ENCODE measurements at regions not wholly inside any gene's neighbourhood (a gene's known extent, or its start where the extent isn't known, plus 50 kb on each side); places are given as distances from the start of the nearest gene placed in this dataset.
"Not testable (repeated sequence)": the region's sequence is repeated elsewhere in the genome, so short reads cannot be mapped to it uniquely, and the experiment has no call there.

- no peak for DNase-seq
Observed at GRCh38 chr6:81088145-81088544, 664.3 kb downstream of the TENT5A start.

DNA sequence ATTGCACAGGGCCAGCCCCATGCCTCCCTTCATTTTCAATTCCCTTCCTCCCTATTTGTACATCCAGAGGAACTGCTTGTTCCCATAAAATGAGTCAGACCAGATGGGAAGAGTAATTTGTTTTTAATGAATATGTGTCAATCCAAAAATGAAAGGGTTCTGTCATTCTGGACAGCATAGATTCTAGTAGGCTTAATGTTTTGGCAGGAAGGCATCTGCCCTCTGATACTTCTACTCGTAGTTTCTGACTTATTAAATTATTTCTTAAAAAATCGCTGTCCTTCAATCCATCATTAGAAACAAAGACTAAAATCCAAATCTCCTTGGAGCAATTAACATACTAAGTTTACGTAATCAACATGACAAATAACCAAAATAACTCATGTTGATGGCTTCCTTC lies 665.5 kb downstream of the TENT5A start:
- DNase-seq = no peak

- no peak for DNase-seq
Observed at GRCh38 chr6:81085431-81085790, 667.1 kb downstream of the TENT5A start.

GRCh38 chr6:81084776-81085430 lies 667.6 kb downstream of the TENT5A start:
- DNase-seq = no peak

DNA sequence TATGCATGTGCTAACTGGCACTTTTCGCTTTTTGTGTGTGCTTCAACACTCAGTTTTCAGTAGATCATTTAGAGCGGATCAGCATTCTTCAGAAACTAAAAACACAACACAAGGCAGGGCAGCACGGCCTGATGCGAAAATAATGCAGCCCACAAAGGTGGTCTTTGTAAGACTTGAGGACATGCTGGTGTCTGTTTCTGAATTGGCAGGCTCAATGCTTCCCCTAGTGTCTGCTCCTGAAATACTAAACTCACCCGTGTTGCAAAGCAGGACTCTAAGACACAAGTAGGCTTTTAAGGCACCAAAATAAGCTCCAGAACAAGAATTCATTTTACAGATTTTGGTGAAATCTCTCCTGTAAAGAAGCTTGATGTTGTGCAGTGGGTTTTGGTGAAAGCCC lies 676.5 kb downstream of the TENT5A start:
- DNase-seq = no peak

DNA sequence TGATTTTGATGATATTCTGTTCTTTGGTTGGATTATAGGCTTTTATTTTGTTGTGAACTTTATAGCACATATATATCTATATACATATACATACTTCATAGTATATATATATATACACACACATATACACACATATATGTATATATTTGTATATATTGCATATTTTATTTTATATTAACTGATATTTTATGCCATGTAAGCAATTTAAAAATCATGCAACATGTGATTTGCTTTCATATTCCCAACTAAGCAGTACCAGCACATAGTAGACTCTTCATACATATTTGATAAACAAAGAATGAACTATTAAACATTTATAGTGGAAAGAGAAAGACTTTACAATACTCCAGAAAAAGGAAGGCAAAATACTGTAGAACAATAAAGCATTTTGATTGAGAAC lies 679.2 kb downstream of the TENT5A start:
- no peak for DNase-seq

DNA sequence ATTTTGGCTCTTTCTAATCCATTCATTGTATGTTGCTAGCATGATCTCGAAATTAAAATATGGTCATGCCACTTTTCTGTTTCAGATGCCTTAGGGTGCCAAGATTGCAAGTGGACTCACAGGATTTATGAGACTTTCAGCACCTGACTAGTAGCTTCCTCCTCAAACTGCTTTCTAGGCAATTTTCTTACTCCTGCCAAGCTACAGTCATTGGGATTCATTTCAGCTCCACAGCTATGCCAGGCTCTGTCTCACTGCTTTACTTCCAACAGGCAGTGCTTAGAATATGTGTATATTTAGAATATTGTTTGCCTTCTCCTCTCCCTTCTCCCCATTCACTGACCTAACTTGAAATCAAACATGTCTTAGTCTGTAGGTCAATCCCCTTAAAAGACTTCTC lies 681.4 kb downstream of the TENT5A start:
- no peak for DNase-seq

DNA sequence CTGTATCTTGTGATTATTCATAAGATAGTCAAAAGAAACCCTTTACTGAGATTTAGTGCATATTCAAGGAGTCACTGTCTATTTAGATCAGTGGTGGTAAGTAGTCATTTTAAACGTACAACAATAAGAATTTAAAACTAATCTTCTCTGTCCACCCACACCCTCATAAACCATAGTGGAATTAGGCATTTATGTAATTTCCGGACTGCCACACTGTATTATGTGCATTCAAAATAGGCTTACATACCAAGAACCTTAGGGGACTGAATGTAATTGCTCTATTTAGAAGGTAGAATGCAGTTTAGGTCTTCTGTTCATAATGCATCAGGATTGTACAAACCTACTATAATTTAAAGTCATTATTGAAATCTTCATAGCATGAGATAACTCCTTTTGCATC lies 685.4 kb downstream of the TENT5A start:
- no peak for DNase-seq

- no peak for DNase-seq
Observed at GRCh38 chr6:81063891-81064290, 688.6 kb downstream of the TENT5A start.

GRCh38 chr6:81054036-81054435 lies 698.4 kb downstream of the TENT5A start:
- DNase-seq = no peak

DNA sequence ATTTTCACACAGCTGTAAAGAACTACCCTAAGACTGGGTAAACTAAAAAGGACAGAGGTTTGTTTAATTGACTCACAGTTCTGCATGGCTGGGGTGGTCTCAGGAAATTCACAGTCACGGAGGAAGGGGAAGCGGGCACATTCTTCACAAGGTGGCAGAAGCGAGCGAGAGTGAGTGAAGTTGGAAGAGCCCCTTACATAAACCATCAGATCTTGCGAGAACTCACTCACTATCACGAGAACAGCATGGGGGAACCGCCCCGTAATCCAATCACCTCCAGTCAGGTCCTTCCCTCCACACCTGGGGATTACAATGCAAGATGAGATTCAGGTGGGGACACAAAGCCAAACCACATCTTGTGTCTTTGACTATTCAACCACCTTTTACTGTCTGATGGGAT lies 700.5 kb downstream of the TENT5A start:
- DNase-seq = no peak

DNA sequence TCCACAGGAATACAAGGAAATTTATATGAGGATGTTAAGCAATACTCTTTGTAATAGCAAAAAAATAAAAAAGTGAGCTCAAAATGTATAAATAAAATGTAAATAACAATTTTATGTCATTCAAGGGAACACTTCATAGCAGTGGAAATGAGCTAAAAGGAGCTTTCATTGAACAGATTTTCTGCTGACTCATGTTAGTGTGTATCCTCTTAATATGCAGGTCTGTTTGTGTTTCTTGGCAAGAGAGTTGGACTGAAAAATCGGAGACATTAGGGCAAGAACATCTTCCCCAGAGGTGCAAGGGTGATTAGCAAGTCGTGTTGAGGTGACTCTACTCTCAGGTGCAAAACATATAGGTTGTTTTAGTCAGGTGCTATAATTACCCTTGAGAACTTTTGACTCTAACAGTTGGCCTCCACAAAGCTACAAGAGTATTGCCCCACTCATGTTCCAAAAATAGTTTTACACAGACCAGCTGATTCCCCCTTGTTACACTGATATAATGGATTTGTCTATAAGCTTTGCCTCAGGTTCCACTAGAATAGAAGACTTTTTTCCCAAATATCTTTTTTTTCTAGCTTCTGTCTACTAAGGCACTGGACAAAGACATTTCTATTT lies 702.9 kb downstream of the TENT5A start:
- no peak for DNase-seq

DNA sequence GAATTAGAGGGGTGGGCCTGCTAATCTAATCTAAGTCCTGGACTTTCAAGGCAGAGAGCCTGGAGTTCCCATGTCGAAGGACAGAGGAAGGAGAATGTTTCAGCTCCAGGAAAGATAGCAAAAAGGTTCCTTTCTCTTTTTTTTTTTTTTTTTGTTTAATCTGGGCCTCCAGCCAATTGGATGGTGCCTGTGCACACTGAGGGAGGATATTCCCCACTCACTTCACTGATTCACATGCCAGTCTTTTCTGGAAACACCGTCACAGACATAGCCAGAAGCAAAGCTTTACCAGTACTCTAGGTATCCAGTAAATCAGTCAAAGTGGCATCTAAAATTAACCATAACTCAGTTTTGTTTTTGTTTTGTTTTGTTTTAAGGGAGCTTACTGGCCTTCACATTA lies 721.1 kb downstream of the TENT5A start:
- no peak for DNase-seq

GRCh38 chr6:81026041-81026553 lies 726.4 kb downstream of the TENT5A start:
- no peak for DNase-seq

- DNase-seq = no peak
Observed at GRCh38 chr6:81023709-81024108, 728.8 kb downstream of the TENT5A start.

DNA sequence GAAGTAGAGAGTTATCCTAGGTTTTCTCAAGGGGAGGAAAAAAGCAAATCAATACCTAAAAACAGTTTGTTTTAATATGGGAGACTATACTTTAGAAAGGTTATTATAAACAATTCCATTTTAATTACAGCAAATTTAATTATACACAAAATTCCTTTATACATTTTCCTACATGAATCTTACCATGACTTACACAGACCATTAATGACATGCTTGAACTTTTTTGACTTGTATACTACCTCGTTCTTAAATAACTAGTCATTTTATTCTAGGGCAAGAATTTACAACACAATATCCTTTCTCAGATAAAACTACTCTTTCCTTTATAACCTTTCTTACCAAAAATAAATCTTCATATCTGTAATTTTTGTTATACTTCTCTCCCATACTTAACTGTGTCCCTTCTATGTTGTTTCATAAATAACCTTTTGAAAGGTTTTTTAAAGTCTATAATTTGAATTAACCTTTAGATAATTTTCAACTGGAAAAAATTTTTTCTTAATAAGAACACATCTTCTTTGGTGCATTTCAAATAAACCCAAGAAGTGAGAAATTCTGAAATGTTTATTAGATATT lies 729.4 kb downstream of the TENT5A start:
- DNase-seq = no peak

- DNase-seq = not testable (repeated sequence)
Observed at GRCh38 chr6:81017586-81017985, 734.9 kb downstream of the TENT5A start.

DNA sequence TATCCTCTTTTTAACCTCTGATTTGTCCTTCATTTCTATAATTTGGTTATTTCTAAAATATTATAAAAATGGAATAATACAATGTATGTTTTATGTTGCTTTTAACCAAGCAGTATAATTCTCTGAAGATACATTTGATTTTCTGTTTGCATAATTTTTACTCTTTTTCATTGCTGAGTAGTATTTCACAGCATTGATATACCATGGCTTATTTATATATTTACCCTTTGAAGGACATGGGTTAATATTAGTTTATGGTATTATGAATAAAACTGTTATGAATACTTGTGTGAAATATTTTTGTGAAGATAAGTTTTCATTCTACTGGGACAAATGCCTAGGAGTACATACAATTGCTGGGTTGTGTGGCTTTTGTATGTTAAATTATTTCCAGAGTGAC lies 748.6 kb downstream of the TENT5A start:
- no peak for DNase-seq

- DNase-seq = no peak
Observed at GRCh38 chr6:81003156-81003555, 749.3 kb downstream of the TENT5A start.

- no peak for DNase-seq
Observed at GRCh38 chr6:81002126-81002525, 750.4 kb downstream of the TENT5A start.

DNA sequence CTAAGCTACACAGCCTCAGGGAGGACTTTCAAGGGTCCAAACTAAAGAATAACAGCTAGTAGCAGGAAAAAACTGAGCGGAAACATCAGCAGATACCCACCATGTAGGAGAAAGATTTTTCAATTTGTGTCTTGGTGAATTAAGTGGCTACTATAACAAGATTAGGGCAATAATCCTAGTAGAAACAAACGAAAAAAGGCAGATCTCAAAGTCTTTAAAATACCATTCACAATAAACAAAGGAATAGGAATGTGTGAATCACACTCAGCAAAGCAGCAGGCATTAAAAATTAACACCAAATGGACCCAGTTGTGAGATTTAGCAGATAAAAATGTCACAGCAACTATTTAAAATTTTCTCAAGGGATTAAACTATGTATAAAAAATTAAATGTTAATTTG lies 761.2 kb downstream of the TENT5A start:
- no peak for DNase-seq

DNA sequence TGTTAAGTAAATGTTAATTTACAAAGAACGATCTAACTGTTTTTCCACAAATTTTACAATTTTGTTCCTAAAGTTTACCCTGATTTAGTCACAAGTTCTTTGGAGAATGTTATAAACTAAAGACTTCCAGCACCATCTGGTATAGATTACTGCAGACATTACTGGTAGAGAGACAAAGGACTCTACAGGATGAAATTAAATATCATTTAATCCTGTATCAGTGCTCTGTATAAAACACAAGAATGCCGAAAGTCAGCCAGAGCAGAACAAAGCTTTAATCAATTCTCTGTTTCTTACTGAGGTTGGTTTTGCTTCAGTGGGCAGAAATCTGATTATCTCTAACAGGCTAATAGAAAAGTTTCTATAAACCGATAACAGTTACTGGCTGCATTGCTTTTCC lies 763.6 kb downstream of the TENT5A start:
- no peak for DNase-seq

DNA sequence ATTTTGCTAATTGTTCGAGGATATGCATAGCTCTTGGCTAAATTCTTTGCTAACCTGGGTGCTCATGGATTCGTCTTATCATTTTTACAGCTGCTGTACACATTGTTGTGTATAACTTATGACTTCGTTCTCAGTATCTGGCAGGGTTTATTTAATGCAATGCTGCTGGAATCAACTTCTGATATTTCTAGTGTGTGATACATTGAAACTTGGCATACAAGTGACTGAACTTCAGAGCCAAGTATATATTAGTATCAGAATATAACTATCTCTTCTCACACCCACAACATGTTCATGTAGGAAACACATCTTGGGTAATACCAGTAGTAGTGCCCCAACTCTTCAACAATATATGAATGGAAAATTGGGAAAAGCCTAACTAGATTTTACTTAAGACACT lies 764.2 kb downstream of the TENT5A start:
- no peak for DNase-seq

DNA sequence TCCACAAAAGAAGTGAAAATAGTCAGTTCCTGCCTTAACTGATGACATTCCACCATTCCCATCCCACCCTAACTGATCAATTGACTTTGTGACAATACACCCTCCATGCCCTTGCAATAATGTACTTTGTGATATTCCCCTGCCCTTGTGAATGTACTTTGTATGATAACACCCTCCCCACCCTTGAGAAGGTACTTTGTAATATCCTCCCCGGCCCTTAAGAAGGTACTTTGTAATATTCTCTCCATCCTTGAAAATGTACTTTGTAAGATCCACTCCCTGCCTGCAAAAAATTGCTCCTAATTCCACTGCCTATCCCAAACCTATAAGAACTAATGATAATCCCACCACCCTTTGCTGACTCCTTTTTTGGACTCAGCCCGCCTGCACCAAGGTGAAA lies 771.3 kb downstream of the TENT5A start:
- not testable (repeated sequence) for DNase-seq

DNA sequence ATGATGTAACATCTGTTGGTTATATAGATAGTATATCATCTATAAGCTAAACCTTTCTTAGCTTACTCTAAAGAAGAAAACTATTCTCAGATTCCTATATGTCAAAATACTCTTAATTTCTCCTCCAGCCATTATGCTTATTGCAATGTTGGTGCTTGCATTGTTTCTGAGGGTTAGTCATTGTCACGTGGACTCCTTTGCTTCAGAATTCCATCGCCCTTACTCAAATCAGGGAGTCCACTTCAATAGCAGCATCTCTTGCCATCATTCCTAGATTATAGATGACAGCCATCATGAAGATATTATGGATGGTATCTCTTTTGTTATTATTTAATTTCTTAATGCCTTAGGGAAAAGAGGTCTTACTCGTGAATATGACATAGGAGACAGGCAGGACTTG lies 776.1 kb downstream of the TENT5A start:
- DNase-seq = no peak

All from CD4-positive, alpha-beta T cell treated with Interleukin-4 for 4 hours (primary cell).